ENCODE measurements at regions not wholly inside any gene's neighbourhood (a gene's known extent, or its start where the extent isn't known, plus 50 kb on each side); places are given as distances from the start of the nearest gene placed in this dataset.

GRCh38 chr2:88828397-88829137 lies 137.1 kb downstream of the RPIA start:
- TF ChIP-seq CTCF (IDR thresholded peaks at IDR 0.05) = no peak
- TF ChIP-seq POLR2A (IDR thresholded peaks at IDR 0.05; ENCODE audit: low read depth) = no peak
- no peak for TF ChIP-seq EP300 (IDR thresholded peaks at IDR 0.05)
